ENCODE measurements at regions not wholly inside any gene's neighbourhood (a gene's known extent, or its start where the extent isn't known, plus 50 kb on each side); places are given as distances from the start of the nearest gene placed in this dataset.

GRCh38 chr20:23163562-23163961, 77.4 kb upstream of the CD93 start:
- Histone ChIP-seq H3K4me3 (no peak overlapping the region), H3K36me3 (ENCODE audit: insufficient read depth, low read length) (no peaks in the 10 kb centered on the region), H3K9ac (ENCODE audit: insufficient read length) (no peak overlapping the region), H3K9me3 (ENCODE audit: low read depth, low read length) (no peaks in the 10 kb centered on the region), H3K27ac (no peak overlapping the region)
- DNase-seq (ENCODE audit: low read depth, low spot score): no peak
- no peak for TF ChIP-seq EZH2 (IDR thresholded peaks at IDR 0.05)

- Histone ChIP-seq H3K9me3 (ENCODE audit: low read depth, low read length) (no peaks in the 10 kb centered on the region), H3K4me3 (no peak overlapping the region), H3K36me3 (ENCODE audit: insufficient read depth, low read length) (no peaks in the 10 kb centered on the region), H3K9ac (ENCODE audit: insufficient read length) (no peak overlapping the region), H3K27ac (no peak overlapping the region)
- TF ChIP-seq POLR2AphosphoS5 (IDR thresholded peaks at IDR 0.05; ENCODE audit: borderline replicate concordance, low read depth, low read length): no peak
- no peak for TF ChIP-seq EZH2 (IDR thresholded peaks at IDR 0.05)
- DNase-seq (ENCODE audit: low read depth, low spot score): no peak
These were observed 76.8 kb upstream of the CD93 start for GRCh38 chr20:23162887-23163286.

GRCh38 chr20:23161968-23162696, 76.0 kb upstream of the CD93 start:
- H3K36me3 ChIP-seq (ENCODE audit: insufficient read depth, low read length): no peaks in the 10 kb centered on the region
- TF ChIP-seq FOXP2 (optimal IDR thresholded peaks at IDR 0.05; ENCODE audit: control extremely low read depth, extremely low read length, insufficient read depth): no peak
- TF ChIP-seq EZH2 (IDR thresholded peaks at IDR 0.05): no peak
- TF ChIP-seq POLR2AphosphoS5 (IDR thresholded peaks at IDR 0.05; ENCODE audit: borderline replicate concordance, low read depth, low read length): no peak
- H3K9ac ChIP-seq (ENCODE audit: insufficient read length): no peak overlapping the region
- H3K9me3 ChIP-seq (ENCODE audit: low read depth, low read length): no peaks in the 10 kb centered on the region
- no peak overlapping the region for H3K4me3 ChIP-seq
- no peak overlapping the region for H3K27ac ChIP-seq
- DNase-seq (ENCODE audit: low read depth, low spot score): peak; percentile 34

GRCh38 chr20:23161244-23161891, 75.2 kb upstream of the CD93 start:
- Histone ChIP-seq H3K4me3 (no peak overlapping the region), H3K36me3 (ENCODE audit: insufficient read depth, low read length) (no peaks in the 10 kb centered on the region), H3K9ac (ENCODE audit: insufficient read length) (no peak overlapping the region), H3K27ac (no peak overlapping the region), H3K9me3 (ENCODE audit: low read depth, low read length) (no peaks in the 10 kb centered on the region)
- DNase-seq (ENCODE audit: low read depth, low spot score): no peak
- no peak for TF ChIP-seq FOXP2 (optimal IDR thresholded peaks at IDR 0.05; ENCODE audit: control extremely low read depth, extremely low read length, insufficient read depth)
- no peak for TF ChIP-seq EZH2 (IDR thresholded peaks at IDR 0.05)
- TF ChIP-seq POLR2AphosphoS5 (IDR thresholded peaks at IDR 0.05; ENCODE audit: borderline replicate concordance, low read depth, low read length): no peak

- no peaks in the 10 kb centered on the region for H3K36me3 ChIP-seq (ENCODE audit: insufficient read depth, low read length)
- TF ChIP-seq EZH2 (IDR thresholded peaks at IDR 0.05) (no peak), FOXP2 (optimal IDR thresholded peaks at IDR 0.05; ENCODE audit: control extremely low read depth, extremely low read length, insufficient read depth) (no peak), POLR2AphosphoS5 (IDR thresholded peaks at IDR 0.05; ENCODE audit: borderline replicate concordance, low read depth, low read length) (no peak)
- no peak overlapping the region for H3K4me3 ChIP-seq
- no peak overlapping the region for H3K27ac ChIP-seq
- no peak for DNase-seq (ENCODE audit: low read depth, low spot score)
- H3K9me3 ChIP-seq (ENCODE audit: low read depth, low read length): no peaks in the 10 kb centered on the region
- H3K9ac ChIP-seq (ENCODE audit: insufficient read length): no peak overlapping the region
These were observed 74.6 kb upstream of the CD93 start for GRCh38 chr20:23160536-23161243.

GRCh38 chr20:23159947-23160318, 73.8 kb upstream of the CD93 start:
- Histone ChIP-seq H3K9me3 (ENCODE audit: low read depth, low read length) (no peaks in the 10 kb centered on the region), H3K36me3 (ENCODE audit: insufficient read depth, low read length) (no peaks in the 10 kb centered on the region), H3K9ac (ENCODE audit: insufficient read length) (no peak overlapping the region), H3K4me3 (no peak overlapping the region), H3K27ac (no peak overlapping the region)
- TF ChIP-seq POLR2AphosphoS5 (IDR thresholded peaks at IDR 0.05; ENCODE audit: borderline replicate concordance, low read depth, low read length) (no peak), EZH2 (IDR thresholded peaks at IDR 0.05) (no peak), FOXP2 (optimal IDR thresholded peaks at IDR 0.05; ENCODE audit: control extremely low read depth, extremely low read length, insufficient read depth) (no peak)
- DNase-seq (ENCODE audit: low read depth, low spot score): no peak

- no peak overlapping the region for H3K9ac ChIP-seq (ENCODE audit: insufficient read length)
- peak; percentile 6 for DNase-seq (ENCODE audit: low read depth, low spot score)
These were observed 73.3 kb upstream of the CD93 start for GRCh38 chr20:23159256-23159946.

GRCh38 chr20:23157734-23158133, 71.6 kb upstream of the CD93 start:
- Histone ChIP-seq H3K4me3 (no peak overlapping the region), H3K36me3 (ENCODE audit: insufficient read depth, low read length) (no peaks in the 10 kb centered on the region), H3K9me3 (ENCODE audit: low read depth, low read length) (no peaks in the 10 kb centered on the region), H3K27ac (no peak overlapping the region), H3K9ac (ENCODE audit: insufficient read length) (no peak overlapping the region)
- TF ChIP-seq POLR2AphosphoS5 (IDR thresholded peaks at IDR 0.05; ENCODE audit: borderline replicate concordance, low read depth, low read length): no peak
- no peak for TF ChIP-seq FOXP2 (optimal IDR thresholded peaks at IDR 0.05; ENCODE audit: control extremely low read depth, extremely low read length, insufficient read depth)
- no peak for TF ChIP-seq EZH2 (IDR thresholded peaks at IDR 0.05)
- no peak for DNase-seq (ENCODE audit: low read depth, low spot score)

More at GRCh38 chr20:23159256-23159946, 73.3 kb upstream of the CD93 start:
- Histone ChIP-seq H3K9me3 (ENCODE audit: low read depth, low read length) (no peaks in the 10 kb centered on the region), H3K27ac (no peak overlapping the region), H3K36me3 (ENCODE audit: insufficient read depth, low read length) (no peaks in the 10 kb centered on the region), H3K4me3 (no peak overlapping the region)
- no peak for TF ChIP-seq FOXP2 (optimal IDR thresholded peaks at IDR 0.05; ENCODE audit: control extremely low read depth, extremely low read length, insufficient read depth)
- TF ChIP-seq EZH2 (IDR thresholded peaks at IDR 0.05): no peak
- no peak; the same call in 1 of the 2 replicates for TF ChIP-seq POLR2AphosphoS5 (IDR thresholded peaks at IDR 0.05; ENCODE audit: borderline replicate concordance, low read depth, low read length)

Data from SK-N-MC (cell line).